ENCODE measurements at regions not wholly inside any gene's neighbourhood (a gene's known extent, or its start where the extent isn't known, plus 50 kb on each side); places are given as distances from the start of the nearest gene placed in this dataset.

DNA sequence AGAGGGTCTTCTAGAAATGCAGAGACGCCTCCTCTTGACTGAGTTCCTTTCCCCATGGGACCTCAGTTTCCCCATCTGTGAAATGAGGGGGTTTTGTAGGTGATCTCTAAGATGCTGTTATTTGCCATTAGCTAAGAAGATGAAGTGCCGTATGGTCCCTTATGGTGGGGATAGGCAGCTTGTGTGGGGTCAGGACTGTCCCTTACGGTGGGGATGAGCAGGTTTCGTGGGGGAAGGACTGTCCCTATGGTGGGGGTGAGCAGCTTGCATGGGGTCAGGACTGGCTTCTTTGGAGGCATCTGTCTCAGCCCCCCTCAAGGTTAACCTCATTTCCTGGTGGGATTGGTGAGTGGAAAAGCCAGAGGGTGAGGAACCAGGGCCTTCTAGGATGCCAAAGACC is 148.3 kb upstream of the GPR26 start:
- no peak overlapping the region for H3K9ac ChIP-seq (ENCODE audit: control insufficient read depth, extremely low read depth, insufficient read depth, low read length)
- H3K27ac ChIP-seq (ENCODE audit: control insufficient read depth, insufficient read depth, low read length), result no peak overlapping the region
- H3K27me3 ChIP-seq (ENCODE audit: control insufficient read depth, extremely low read depth, insufficient read depth, low read length), result peaks cover 16% of the 10 kb centered on the region
- DNase-seq (ENCODE audit: low read depth, low spot score), result no peak
- no peak for FAIRE-seq
- H4K20me1 ChIP-seq (ENCODE audit: control insufficient read depth, extremely low read depth, insufficient read depth, low read length), result no peaks in the 10 kb centered on the region
- H3K4me1 ChIP-seq (ENCODE audit: control insufficient read depth, extremely low read depth, insufficient read depth, low read length), result no peaks in the 10 kb centered on the region
- H3K4me2 ChIP-seq (ENCODE audit: control insufficient read depth, extremely low read depth, insufficient read depth, low read depth, low read length), result no peak overlapping the region
- H3K36me3 ChIP-seq (ENCODE audit: control insufficient read depth in 2 of 2, extremely low read depth in 1 of 2, insufficient read depth in 2 of 2, low read length in 2 of 2), result no peaks in the 10 kb centered on the region
- no peaks in the 10 kb centered on the region for H3K9me3 ChIP-seq (ENCODE audit: control insufficient read depth, low read depth, low read length)
- no peak overlapping the region for H3K4me3 ChIP-seq (ENCODE audit: control insufficient read depth in 2 of 3, extremely low read depth in 1 of 3, insufficient read depth in 2 of 3, low read depth in 1 of 3, low read length in 3 of 3)
- no peak overlapping the region for H2AFZ ChIP-seq (ENCODE audit: control insufficient read depth, low read length)
- dilution Hi-C loops (cut with MboI; ENCODE audit: extremely low pct_ligation_motif_present, low sequenced_read_pairs), result no loop called here
- no peaks in the 10 kb centered on the region for H3K9me1 ChIP-seq (ENCODE audit: control insufficient read depth, extremely low read depth, insufficient read depth, low read length)
- no peak for TF ChIP-seq EZH2 (IDR thresholded peaks at IDR 0.05; ENCODE audit: low read length)
- TF ChIP-seq, protein P1, sequence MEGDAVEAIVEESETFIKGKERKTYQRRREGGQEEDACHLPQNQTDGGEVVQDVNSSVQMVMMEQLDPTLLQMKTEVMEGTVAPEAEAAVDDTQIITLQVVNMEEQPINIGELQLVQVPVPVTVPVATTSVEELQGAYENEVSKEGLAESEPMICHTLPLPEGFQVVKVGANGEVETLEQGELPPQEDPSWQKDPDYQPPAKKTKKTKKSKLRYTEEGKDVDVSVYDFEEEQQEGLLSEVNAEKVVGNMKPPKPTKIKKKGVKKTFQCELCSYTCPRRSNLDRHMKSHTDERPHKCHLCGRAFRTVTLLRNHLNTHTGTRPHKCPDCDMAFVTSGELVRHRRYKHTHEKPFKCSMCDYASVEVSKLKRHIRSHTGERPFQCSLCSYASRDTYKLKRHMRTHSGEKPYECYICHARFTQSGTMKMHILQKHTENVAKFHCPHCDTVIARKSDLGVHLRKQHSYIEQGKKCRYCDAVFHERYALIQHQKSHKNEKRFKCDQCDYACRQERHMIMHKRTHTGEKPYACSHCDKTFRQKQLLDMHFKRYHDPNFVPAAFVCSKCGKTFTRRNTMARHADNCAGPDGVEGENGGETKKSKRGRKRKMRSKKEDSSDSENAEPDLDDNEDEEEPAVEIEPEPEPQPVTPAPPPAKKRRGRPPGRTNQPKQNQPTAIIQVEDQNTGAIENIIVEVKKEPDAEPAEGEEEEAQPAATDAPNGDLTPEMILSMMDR (optimal IDR thresholded peaks at IDR 0.05 in 1 of 3, IDR thresholded peaks at IDR 0.05 in 1 of 3, conservative IDR thresholded peaks at IDR 0.05 in 1 of 3; ENCODE audit: extremely low read depth in 1 of 3, insufficient read depth in 2 of 3, low read length in 3 of 3), result no peak
- no peaks in the 10 kb centered on the region for H3K79me2 ChIP-seq (ENCODE audit: control insufficient read depth, insufficient read depth, low read length)

DNA sequence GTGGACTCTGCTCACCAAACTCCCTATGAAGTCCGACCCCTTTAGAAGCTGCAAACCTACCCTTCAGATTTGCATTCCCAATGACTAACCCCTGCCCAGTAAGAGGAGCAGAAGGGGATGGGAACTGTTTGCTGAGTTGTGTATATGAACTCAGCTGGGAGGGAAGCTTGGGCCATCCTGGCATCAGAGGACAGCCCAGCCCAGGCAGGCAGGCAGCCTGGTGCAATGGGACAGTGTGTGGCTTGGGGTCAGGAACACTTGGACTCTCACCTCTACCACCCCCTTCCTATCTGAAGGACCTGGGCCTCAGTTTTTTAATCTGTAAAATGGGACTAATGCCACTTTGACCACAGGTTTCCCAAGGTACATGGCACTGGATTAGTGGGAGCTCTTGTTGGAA is 147.4 kb upstream of the GPR26 start:
- peaks cover 14% of the 10 kb centered on the region for H3K27me3 ChIP-seq (ENCODE audit: control insufficient read depth, extremely low read depth, insufficient read depth, low read length)
- H3K9ac ChIP-seq (ENCODE audit: control insufficient read depth, extremely low read depth, insufficient read depth, low read length), result no peak overlapping the region
- no peak overlapping the region for H3K4me2 ChIP-seq (ENCODE audit: control insufficient read depth, extremely low read depth, insufficient read depth, low read depth, low read length)
- H3K79me2 ChIP-seq (ENCODE audit: control insufficient read depth, insufficient read depth, low read length), result no peaks in the 10 kb centered on the region
- no peaks in the 10 kb centered on the region for H3K9me1 ChIP-seq (ENCODE audit: control insufficient read depth, extremely low read depth, insufficient read depth, low read length)
- no peak overlapping the region for H3K4me3 ChIP-seq (ENCODE audit: control insufficient read depth in 2 of 3, extremely low read depth in 1 of 3, insufficient read depth in 2 of 3, low read depth in 1 of 3, low read length in 3 of 3)
- dilution Hi-C loops (cut with MboI; ENCODE audit: extremely low pct_ligation_motif_present, low sequenced_read_pairs), result no loop called here
- no peaks in the 10 kb centered on the region for H3K9me3 ChIP-seq (ENCODE audit: control insufficient read depth, low read depth, low read length)
- no peak overlapping the region for H3K27ac ChIP-seq (ENCODE audit: control insufficient read depth, insufficient read depth, low read length)
- DNase-seq (ENCODE audit: low read depth, low spot score), result no peak
- no peak overlapping the region for H2AFZ ChIP-seq (ENCODE audit: control insufficient read depth, low read length)
- H3K4me1 ChIP-seq (ENCODE audit: control insufficient read depth, extremely low read depth, insufficient read depth, low read length), result no peaks in the 10 kb centered on the region
- no peaks in the 10 kb centered on the region for H3K36me3 ChIP-seq (ENCODE audit: control insufficient read depth in 2 of 2, extremely low read depth in 1 of 2, insufficient read depth in 2 of 2, low read length in 2 of 2)
- TF ChIP-seq, protein P1 (optimal IDR thresholded peaks at IDR 0.05 in 1 of 3, IDR thresholded peaks at IDR 0.05 in 1 of 3, conservative IDR thresholded peaks at IDR 0.05 in 1 of 3; ENCODE audit: extremely low read depth in 1 of 3, insufficient read depth in 2 of 3, low read length in 3 of 3), result no peak
- H4K20me1 ChIP-seq (ENCODE audit: control insufficient read depth, extremely low read depth, insufficient read depth, low read length), result no peaks in the 10 kb centered on the region
- FAIRE-seq, result no peak
